ENCODE measurements at regions not wholly inside any gene's neighbourhood (a gene's known extent, or its start where the extent isn't known, plus 50 kb on each side); places are given as distances from the start of the nearest gene placed in this dataset.

DNA sequence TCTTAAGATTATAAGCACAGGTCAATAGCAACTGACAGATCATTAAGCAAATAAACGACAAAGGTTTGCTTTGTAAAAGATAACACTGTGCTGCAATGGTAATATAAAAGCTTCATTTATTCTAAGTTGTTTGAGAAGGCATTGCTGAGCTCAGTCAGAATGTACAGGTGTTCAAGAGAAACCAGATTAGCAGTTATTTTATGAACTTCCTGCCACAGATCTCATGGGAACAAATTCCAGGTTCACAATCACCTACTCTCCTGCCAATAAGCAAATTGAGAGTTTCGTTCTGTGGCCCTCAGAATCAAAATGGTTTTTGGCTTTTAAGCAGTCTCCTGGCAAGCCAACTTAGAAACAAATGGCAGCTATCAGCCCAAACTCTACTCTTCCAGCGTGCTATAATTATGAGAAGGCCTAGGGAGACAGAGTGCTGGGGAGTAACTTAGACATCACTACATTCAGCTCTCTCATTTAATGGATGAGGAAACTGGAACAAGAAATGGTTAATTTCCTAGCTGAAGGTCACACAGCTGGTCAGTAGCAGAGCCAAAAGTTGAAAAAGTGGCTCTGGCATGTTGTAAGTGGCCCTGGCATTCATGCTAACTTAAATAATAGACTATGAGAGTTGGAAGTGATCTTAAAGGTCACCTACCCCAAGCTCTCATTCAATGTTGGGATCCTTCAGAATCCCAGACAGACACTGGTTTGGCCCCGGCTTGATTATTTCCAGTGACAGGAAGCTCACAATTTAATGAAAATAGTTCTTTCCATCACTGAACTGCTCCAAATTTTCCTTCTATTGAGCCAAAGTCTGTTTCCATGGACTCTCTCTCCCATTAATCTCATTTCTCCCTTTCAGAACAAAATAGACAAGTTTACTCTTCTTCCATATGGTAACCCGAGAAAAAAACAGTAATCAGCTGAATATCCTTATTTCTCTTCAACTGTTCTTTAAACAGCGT, 82.6 kb upstream of the EDEM3 start:
- H3K9ac ChIP-seq (ENCODE audit: low read length) = no peak overlapping the region
- ChIA-PET RAD21 (ENCODE audit: low non-redundant PET in 1 of 2, low total read pairs in 2 of 2, uncharacterized antibody in 2 of 2, unreplicated experiment in 2 of 2) (no interaction called here), POLR2A (no interaction called here), CTCF (no interaction called here)
- H3K9me2 ChIP-seq (ENCODE audit: insufficient read depth) = no peaks in the 10 kb centered on the region
- H2AFZ ChIP-seq (ENCODE audit: low read depth, low read length, poor library complexity, severe bottlenecking) = no peak overlapping the region
- no peak overlapping the region for H3K27ac ChIP-seq (ENCODE audit: low read depth, low read length)
- H3K79me2 ChIP-seq (ENCODE audit: insufficient read depth, low read length) = no peaks in the 10 kb centered on the region
- no peaks in the 10 kb centered on the region for H3K4me1 ChIP-seq (ENCODE audit: control insufficient read depth in 1 of 2, insufficient read depth in 2 of 2, low read length in 2 of 2)
- H3K9me3 ChIP-seq (ENCODE audit: control insufficient read depth in 1 of 2, insufficient read depth in 1 of 2, low read depth in 1 of 2, low read length in 2 of 2) = no peaks in the 10 kb centered on the region
- BruUV-seq (replicated peaks) = no TSS peak
- H3K4me3 ChIP-seq (replicated peaks in 1 of 2; ENCODE audit: low read depth in 1 of 2, low read length in 2 of 2) = no peak overlapping the region
- intact Hi-C loops (cut with micrococcal nuclease) = no loop called here
- H3K4me2 ChIP-seq (ENCODE audit: low read length) = no peak overlapping the region
- no peaks in the 10 kb centered on the region for H3K36me3 ChIP-seq (ENCODE audit: control insufficient read depth in 1 of 2, insufficient read depth in 2 of 2, low read length in 2 of 2)
- TF ChIP-seq EZH2 (IDR thresholded peaks at IDR 0.05) (no peak), CEBPB (IDR thresholded peaks at IDR 0.05; ENCODE audit: low read depth) (no peak), SP1 (IDR thresholded peaks at IDR 0.05; ENCODE audit: low read depth) (no peak), EZH2phosphoT487 (IDR thresholded peaks at IDR 0.05; ENCODE audit: borderline replicate concordance) (no peak), ELF1 (IDR thresholded peaks at IDR 0.05; ENCODE audit: borderline replicate concordance, low read depth) (no peak), YY1 (IDR thresholded peaks at IDR 0.05; ENCODE audit: extremely low read depth, insufficient replicate concordance, low read depth, low read length) (no peak), TCF7L2 (IDR thresholded peaks at IDR 0.05; ENCODE audit: borderline replicate concordance, extremely low read depth, insufficient read depth, insufficient read length) (no peak), FOSL1 (IDR thresholded peaks at IDR 0.05; ENCODE audit: low read depth) (no peak), POLR2AphosphoS5 (IDR thresholded peaks at IDR 0.05; ENCODE audit: low read depth, low read length) (no peak), RAD21 (IDR thresholded peaks at IDR 0.05; ENCODE audit: low read depth) (no peak), JUND (IDR thresholded peaks at IDR 0.05) (no peak)
- TF ChIP-seq, protein P1, sequence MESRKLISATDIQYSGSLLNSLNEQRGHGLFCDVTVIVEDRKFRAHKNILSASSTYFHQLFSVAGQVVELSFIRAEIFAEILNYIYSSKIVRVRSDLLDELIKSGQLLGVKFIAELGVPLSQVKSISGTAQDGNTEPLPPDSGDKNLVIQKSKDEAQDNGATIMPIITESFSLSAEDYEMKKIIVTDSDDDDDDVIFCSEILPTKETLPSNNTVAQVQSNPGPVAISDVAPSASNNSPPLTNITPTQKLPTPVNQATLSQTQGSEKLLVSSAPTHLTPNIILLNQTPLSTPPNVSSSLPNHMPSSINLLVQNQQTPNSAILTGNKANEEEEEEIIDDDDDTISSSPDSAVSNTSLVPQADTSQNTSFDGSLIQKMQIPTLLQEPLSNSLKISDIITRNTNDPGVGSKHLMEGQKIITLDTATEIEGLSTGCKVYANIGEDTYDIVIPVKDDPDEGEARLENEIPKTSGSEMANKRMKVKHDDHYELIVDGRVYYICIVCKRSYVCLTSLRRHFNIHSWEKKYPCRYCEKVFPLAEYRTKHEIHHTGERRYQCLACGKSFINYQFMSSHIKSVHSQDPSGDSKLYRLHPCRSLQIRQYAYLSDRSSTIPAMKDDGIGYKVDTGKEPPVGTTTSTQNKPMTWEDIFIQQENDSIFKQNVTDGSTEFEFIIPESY (IDR thresholded peaks at IDR 0.05; ENCODE audit: extremely low read depth, insufficient replicate concordance, low read length) = no peak
- TF ChIP-seq, protein P2, sequence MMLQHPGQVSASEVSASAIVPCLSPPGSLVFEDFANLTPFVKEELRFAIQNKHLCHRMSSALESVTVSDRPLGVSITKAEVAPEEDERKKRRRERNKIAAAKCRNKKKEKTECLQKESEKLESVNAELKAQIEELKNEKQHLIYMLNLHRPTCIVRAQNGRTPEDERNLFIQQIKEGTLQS (IDR thresholded peaks at IDR 0.05) = no peak
- ATAC-seq (no peak), DNase-seq (ENCODE audit: low read depth, low spot score) (no peak)
- H3K27me3 ChIP-seq (ENCODE audit: insufficient read depth, low read length) = no peaks in the 10 kb centered on the region
- no peaks in the 10 kb centered on the region for H4K20me1 ChIP-seq (ENCODE audit: insufficient read depth)
